HCT116 (cell line): ENCODE measurements at regions not wholly inside any gene's neighbourhood (a gene's known extent, or its start where the extent isn't known, plus 50 kb on each side); places are given as distances from the start of the nearest gene placed in this dataset.

Experiments
- ATAC-seq: fragments of 200-7000 bp; cut with Tn5 transposase; 2 replicates; pipeline ENCODE4 v1.9.1; 2020; ENCODE audit warnings: mild to moderate bottlenecking, moderate library complexity
- BruUV-seq: library from RNA; stranded (reverse); fragments of 400-500 nt; replicated peaks from 2 replicates; lab custom pipeline; 2021; lab: Mats Ljungman, UMichigan
- CTCF ChIA-PET: fragments of 300-600 bp; sonication (Branson Sonifier 250); formaldehyde crosslinking; loops from one replicate; lab custom pipeline; 2021; ENCODE audit warnings: antibody characterized with exemption; lab: Charles Lee
- POLR2A ChIA-PET: fragments of 300-600, 350-600 bp; sonication (Branson Sonifier 250); formaldehyde crosslinking; loops from one replicate; lab custom pipeline; 2021; ENCODE audit warnings: antibody characterized with exemption; lab: Charles Lee
- RAD21 ChIA-PET, 2 experiments: fragments of 300-600 bp; sonication (Branson Sonifier 250); formaldehyde crosslinking; loops; one replicate each; lab custom pipeline; 2023; ENCODE audit warnings: low total read pairs in 2 of 2; ENCODE audit not compliant: uncharacterized antibody in 2 of 2, unreplicated experiment in 2 of 2, low non-redundant PET in 1 of 2; lab: Charles Lee
- DNase-seq: peaks from one replicate; pipeline ENCODE4 v3.0.0-alpha.2; 2010; ENCODE audit warnings: low read depth, low spot score
- H2AFZ ChIP-seq: fragments of 200-600 bp; shearing (Covaris generic), sonication (generic); 2 replicates; pipeline ENCODE4 v1.6.1; 2017; ENCODE audit warnings: low read depth, mixed run types, mixed read lengths, antibody characterized with exemption, low read length; ENCODE audit not compliant: poor library complexity, severe bottlenecking
- H3K27ac ChIP-seq: 2 replicates; pipeline ENCODE4 v1.5.1; 2012; ENCODE audit warnings: low read depth, low read length
- H3K27me3 ChIP-seq: fragments of 200-600 bp; sonication (generic); 2 replicates; pipeline ENCODE4 v1.6.1; 2016; ENCODE audit warnings: mixed run types, low read length, mixed read lengths; ENCODE audit not compliant: insufficient read depth
- H3K36me3 ChIP-seq, 2 experiments: fragments of 200-500 bp in 1 of 2; fragments of 200-600 bp in 1 of 2; sonication (Bioruptor generic) in 1 of 2; sonication (generic) in 1 of 2; 2 replicates each; pipeline versions ENCODE4 v1.5.1 to v1.6.1; 2014 to 2016; ENCODE audit warnings: low read length in 2 of 2, inconsistent platforms in 1 of 2, mixed read lengths in 1 of 2, mixed run types in 1 of 2; ENCODE audit not compliant: insufficient read depth in 2 of 2, control insufficient read depth in 1 of 2
- H3K4me1 ChIP-seq, 2 experiments: fragments of 200-600 bp in 1 of 2; sonication (generic) in 1 of 2; 2 replicates each; pipeline versions ENCODE4 v1.5.1 to v1.6.1; 2012 to 2017; ENCODE audit warnings: low read length in 2 of 2, inconsistent platforms in 1 of 2, mild to moderate bottlenecking in 1 of 2, mixed read lengths in 1 of 2, mixed run types in 1 of 2, moderate library complexity in 1 of 2; ENCODE audit not compliant: insufficient read depth in 2 of 2, control insufficient read depth in 1 of 2
- H3K4me2 ChIP-seq: fragments of 200-600 bp; sonication (generic); 2 replicates; pipeline ENCODE4 v1.6.1; 2017; ENCODE audit warnings: mixed run types, low read length, mixed read lengths
- H3K4me3 ChIP-seq, 2 experiments: fragments of 200-600 bp in 1 of 2; sonication (generic) in 1 of 2; replicated peaks in 1 of 2; 2 replicates each; pipeline ENCODE4 v1.5.1; 2011 to 2016; ENCODE audit warnings: low read length in 2 of 2, control low read depth in 1 of 2, low read depth in 1 of 2, mild to moderate bottlenecking in 1 of 2, mixed read lengths in 1 of 2, mixed run types in 1 of 2
- H3K79me2 ChIP-seq: fragments of 200-600 bp; sonication (generic); 2 replicates; pipeline ENCODE4 v1.6.1; 2017; ENCODE audit warnings: mild to moderate bottlenecking, mixed run types, low read length, moderate library complexity, mixed read lengths; ENCODE audit not compliant: insufficient read depth
- H3K9ac ChIP-seq: fragments of 200-600 bp; sonication (generic); 2 replicates; pipeline ENCODE4 v1.6.1; 2016; ENCODE audit warnings: low read length, mixed read lengths
- H3K9me2 ChIP-seq: fragments of 200-600 bp; sonication (generic), shearing (Covaris generic); 2 replicates; pipeline ENCODE4 v1.6.1; 2017; ENCODE audit warnings: mixed run types, mild to moderate bottlenecking, moderate library complexity; ENCODE audit not compliant: insufficient read depth
- H3K9me3 ChIP-seq, 2 experiments: fragments of 200-500 bp in 1 of 2; fragments of 200-600 bp in 1 of 2; sonication (Bioruptor generic) in 1 of 2; sonication (generic) in 1 of 2; 2 replicates each; pipeline ENCODE4 v1.6.1; 2014 to 2017; ENCODE audit warnings: low read length in 2 of 2, mixed read lengths in 2 of 2, inconsistent platforms in 1 of 2, low read depth in 1 of 2, mild to moderate bottlenecking in 1 of 2, mixed run types in 1 of 2, moderate library complexity in 1 of 2; ENCODE audit not compliant: control insufficient read depth in 1 of 2, insufficient read depth in 1 of 2
- H4K20me1 ChIP-seq: fragments of 200-600 bp; sonication (generic), shearing (Covaris generic); 2 replicates; pipeline ENCODE4 v1.6.1; 2017; ENCODE audit warnings: mixed run types, mild to moderate bottlenecking, moderate library complexity; ENCODE audit not compliant: insufficient read depth
- ATF3 ChIP-seq: IDR thresholded peaks from 2 replicates; pipeline ENCODE4 v1.6.1; 2012
- CBX3 ChIP-seq: IDR thresholded peaks from 2 replicates; pipeline ENCODE4 v1.6.1; 2012; ENCODE audit warnings: low read depth
- CEBPB ChIP-seq: IDR thresholded peaks from 2 replicates; pipeline ENCODE4 v1.6.1; 2012; ENCODE audit warnings: low read depth
- CTCF ChIP-seq, 3 experiments: fragments of 200-600 bp in 1 of 3; sonication (generic) in 1 of 3; IDR thresholded peaks in 2 of 3; conservative IDR thresholded peaks in 1 of 3; 2 replicates each; pipeline ENCODE4 v1.5.1; 2012 to 2017; ENCODE audit warnings: low read depth in 2 of 3, low read length in 2 of 3, antibody characterized with exemption in 1 of 3, borderline replicate concordance in 1 of 3, control low read depth in 1 of 3, mild to moderate bottlenecking in 1 of 3, mixed read lengths in 1 of 3, mixed run types in 1 of 3, moderate library complexity in 1 of 3; ENCODE audit not compliant: insufficient read depth in 1 of 3
- EGR1 ChIP-seq: IDR thresholded peaks from 2 replicates; pipeline ENCODE4 v1.6.1; 2012; ENCODE audit warnings: low read depth
- ELF1 ChIP-seq: IDR thresholded peaks from 2 replicates; pipeline ENCODE4 v1.6.1; 2012; ENCODE audit warnings: low read depth, borderline replicate concordance
- EZH2 ChIP-seq: fragments of 200-600 bp; sonication (generic); IDR thresholded peaks from 2 replicates; pipeline ENCODE4 v1.6.1; 2017; ENCODE audit warnings: antibody characterized with exemption, mixed run types
- FOSL1 ChIP-seq: IDR thresholded peaks from 2 replicates; pipeline ENCODE4 v1.6.1; 2012; ENCODE audit warnings: low read depth
- JUND ChIP-seq: IDR thresholded peaks from 2 replicates; pipeline ENCODE4 v1.6.1; 2012
- MAX ChIP-seq: IDR thresholded peaks from 2 replicates; pipeline ENCODE4 v1.6.1; 2012
- POLR2A ChIP-seq: IDR thresholded peaks from 2 replicates; pipeline ENCODE4 v1.7.0; 2011; ENCODE audit warnings: borderline replicate concordance; ENCODE audit not compliant: insufficient read depth, insufficient read length; ENCODE audit errors: extremely low read depth
- POLR2AphosphoS5 ChIP-seq: IDR thresholded peaks from 2 replicates; pipeline ENCODE4 v1.6.1; 2011; ENCODE audit warnings: mild to moderate bottlenecking, low read depth, low read length, moderate library complexity
- REST ChIP-seq: IDR thresholded peaks from 2 replicates; pipeline ENCODE4 v1.6.1; 2012; ENCODE audit warnings: low read depth
- SIN3A ChIP-seq: IDR thresholded peaks from 2 replicates; pipeline ENCODE4 v1.6.1; 2012; ENCODE audit warnings: low read depth
- SP1 ChIP-seq: IDR thresholded peaks from 2 replicates; pipeline ENCODE4 v1.6.1; 2012; ENCODE audit warnings: low read depth
- TCF7L2 ChIP-seq: IDR thresholded peaks from 2 replicates; pipeline ENCODE4 v1.7.0; 2011; ENCODE audit warnings: borderline replicate concordance, inconsistent platforms; ENCODE audit not compliant: insufficient read depth, insufficient read length; ENCODE audit errors: extremely low read depth
- YY1 ChIP-seq: IDR thresholded peaks from 2 replicates; pipeline ENCODE4 v1.6.1; 2011; ENCODE audit warnings: low read length, low read depth, moderate library complexity, mild to moderate bottlenecking; ENCODE audit not compliant: insufficient replicate concordance; ENCODE audit errors: extremely low read depth
- ZBTB33 ChIP-seq: IDR thresholded peaks from 2 replicates; pipeline ENCODE4 v1.6.1; 2011; ENCODE audit warnings: mild to moderate bottlenecking, low read length, moderate library complexity; ENCODE audit not compliant: insufficient replicate concordance; ENCODE audit errors: extremely low read depth
- ZNF274 ChIP-seq: fragments of 200-500 bp; sonication (Bioruptor generic); IDR thresholded peaks from 2 replicates; pipeline ENCODE4 v1.6.1; 2014; ENCODE audit warnings: mild to moderate bottlenecking, low read depth, low read length, inconsistent platforms
- intact Hi-C: fragments of 100-400 bp; cut with micrococcal nuclease; formaldehyde crosslinking; loops from 2 replicates; pipeline ENCODE4 v1.10.0; 2022

- Histone ChIP-seq H3K9me3 (no peaks in the 10 kb centered on the region), H3K27me3 (no peaks in the 10 kb centered on the region), H3K79me2 (no peaks in the 10 kb centered on the region), H3K4me1 (peaks cover 16 to 42% of the 10 kb centered on the region in 2 experiments), H3K36me3 (no peaks in the 10 kb centered on the region), H3K27ac (no peak overlapping the region), H4K20me1 (no peaks in the 10 kb centered on the region), H3K9me2 (no peaks in the 10 kb centered on the region), H2AFZ (no peak overlapping the region), H3K9ac (no peak overlapping the region), H3K4me3 (no peak overlapping the region), H3K4me2 (peak overlapping the region; percentile 25)
- ChIA-PET POLR2A (no interaction called here), RAD21 (interaction anchor here in 1 of 2 experiments (0.9 kb wide), 1 partner anchor 37 kb away, joined by 3 read pairs; no protein-coding TSS in a partner anchor), CTCF (no interaction called here)
- DNase-seq (peak; percentile 52), ATAC-seq (peak; percentile 92)
- intact Hi-C loops, result no loop called here
- BruUV-seq, result no TSS peak
- no peak for TF ChIP-seq ZNF274
- no peak for TF ChIP-seq CEBPB
- no peak for TF ChIP-seq YY1
- peak; percentile 71 for TF ChIP-seq FOSL1
- TF ChIP-seq MAX, result peak; percentile 30
- TF ChIP-seq CTCF (IDR thresholded peaks at IDR 0.05 in 2 of 3, conservative IDR thresholded peaks at IDR 0.05 in 1 of 3; ENCODE audit: borderline replicate concordance in 1 of 3, insufficient read depth in 1 of 3, low read depth in 2 of 3, low read length in 2 of 3), result no peak
- no peak for TF ChIP-seq TCF7L2
- no peak for TF ChIP-seq EZH2
- TF ChIP-seq SIN3A, result no peak
- TF ChIP-seq SP1, result peak; percentile 38; the same call in 1 of the 2 replicates
- no peak for TF ChIP-seq POLR2A
- TF ChIP-seq ATF3, result no peak
- peak; percentile 75 for TF ChIP-seq JUND
- no peak for TF ChIP-seq ZBTB33
- no peak for TF ChIP-seq ELF1
- TF ChIP-seq REST, result no peak
- no peak for TF ChIP-seq POLR2AphosphoS5
- TF ChIP-seq CBX3, result no peak
- no peak for TF ChIP-seq EGR1
Observed at GRCh38 chr6:144758602-144759001, 473.5 kb downstream of the UTRN start.
